HG03571 (cell line): ENCODE measurements at regions not wholly inside any gene's neighbourhood (a gene's known extent, or its start where the extent isn't known, plus 50 kb on each side); places are given as distances from the start of the nearest gene placed in this dataset.

ENCODE experiments used
- ATAC-seq: cut with Tn5 transposase; IDR thresholded peaks from one replicate; pipeline ENCODE4 v1.9.1; 2021; ENCODE audit not compliant: unreplicated experiment

DNA sequence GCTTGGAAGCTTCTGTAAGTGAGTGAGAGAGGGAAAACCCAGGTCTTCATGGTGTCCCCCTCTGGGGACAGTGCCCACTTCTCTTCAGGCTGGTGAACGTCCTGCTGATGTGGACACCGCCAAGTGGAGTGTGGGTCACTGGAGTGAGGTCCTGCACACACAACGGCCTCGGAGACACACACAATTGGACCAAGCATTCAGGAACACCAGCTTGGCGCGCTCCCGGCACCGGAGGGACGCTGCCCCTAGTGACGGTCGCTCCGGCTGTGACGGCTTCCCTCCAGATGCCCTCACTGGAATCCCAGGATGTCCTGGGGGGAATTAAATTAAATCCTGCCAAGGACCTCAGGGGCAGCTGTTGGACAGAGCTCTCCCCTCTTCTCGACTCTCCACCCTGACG is 123.1 kb downstream of the ZNF664 start:
- ATAC-seq = no peak

DNA sequence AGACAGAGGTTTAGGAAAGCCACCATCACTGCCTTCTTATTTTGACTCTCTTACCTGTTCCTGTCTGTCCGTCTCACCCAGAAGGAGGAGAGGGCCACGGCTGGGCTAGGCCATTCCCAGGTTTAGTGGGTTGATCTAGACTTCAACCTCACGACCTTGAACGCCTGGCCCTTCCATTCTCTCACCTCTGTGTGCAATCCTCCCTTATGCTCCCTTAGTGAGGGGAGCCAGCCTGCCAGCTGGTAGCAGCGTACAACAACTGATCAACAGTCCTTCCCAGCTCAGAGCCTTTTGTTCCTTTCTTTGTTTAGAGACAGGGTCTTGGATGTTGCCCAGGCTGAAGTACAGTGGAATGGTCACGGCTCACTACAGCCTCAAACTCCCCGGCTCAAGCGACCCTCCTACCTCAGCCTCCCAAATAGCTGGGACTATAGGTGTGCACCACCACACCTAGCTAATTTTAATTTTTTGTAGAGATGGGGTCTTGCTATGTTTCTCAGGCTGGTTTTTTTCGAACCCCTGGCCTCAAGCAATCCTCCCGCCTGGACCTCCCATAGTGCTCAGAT is 123.9 kb downstream of the ZNF664 start:
- ATAC-seq = no peak

DNA sequence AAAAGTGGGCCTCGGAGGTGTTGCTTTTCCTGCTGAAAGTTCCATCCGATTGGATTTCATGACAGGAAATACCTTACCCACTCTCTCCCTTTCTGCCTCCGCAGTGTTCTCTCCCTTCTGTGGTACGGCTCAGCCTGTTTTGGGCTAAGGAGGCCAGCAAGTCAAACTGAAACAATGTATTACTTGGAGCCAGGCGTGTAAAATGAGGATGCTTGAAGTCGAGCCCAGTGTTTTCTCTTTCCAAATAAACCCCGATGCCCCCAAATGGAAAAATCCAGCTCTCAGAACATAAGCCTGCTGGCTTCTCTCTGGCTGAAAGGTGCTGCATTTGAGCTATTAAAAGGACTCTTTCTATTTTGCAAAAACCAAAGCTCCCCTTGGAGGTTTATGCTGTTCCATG is 124.7 kb downstream of the ZNF664 start:
- ATAC-seq = no peak

DNA sequence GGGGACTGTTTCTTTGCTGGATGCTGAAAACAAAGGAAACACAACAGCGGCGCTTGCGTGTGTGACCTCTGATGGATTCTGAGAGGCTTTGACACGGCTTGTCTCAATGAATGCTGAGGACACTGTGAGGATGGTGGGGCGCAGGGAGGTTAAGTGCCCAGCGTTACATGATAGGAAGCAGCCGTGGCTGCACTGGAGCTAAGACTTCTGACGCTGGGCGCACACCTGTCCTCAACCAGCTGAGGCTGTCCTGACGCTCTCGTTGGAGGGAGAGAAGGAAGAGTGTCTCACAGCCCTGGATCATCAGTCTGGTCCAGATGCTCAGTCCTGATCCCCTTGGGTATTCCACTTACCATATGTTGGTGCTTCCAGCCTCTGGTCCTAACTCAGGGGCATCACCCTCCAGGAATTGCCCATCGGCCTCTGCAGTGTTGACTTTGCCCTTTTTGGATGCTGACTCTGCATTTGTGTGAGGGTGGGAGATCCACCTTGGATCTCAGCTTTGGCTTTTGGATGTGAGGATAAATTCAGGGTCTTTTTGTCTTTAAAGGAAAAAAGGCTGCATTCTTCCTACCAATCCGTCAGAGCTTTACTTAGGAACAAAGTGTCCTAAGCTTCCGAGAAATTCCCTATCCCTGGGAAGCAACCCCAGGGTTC is 125.2 kb downstream of the ZNF664 start:
- no peak for ATAC-seq

DNA sequence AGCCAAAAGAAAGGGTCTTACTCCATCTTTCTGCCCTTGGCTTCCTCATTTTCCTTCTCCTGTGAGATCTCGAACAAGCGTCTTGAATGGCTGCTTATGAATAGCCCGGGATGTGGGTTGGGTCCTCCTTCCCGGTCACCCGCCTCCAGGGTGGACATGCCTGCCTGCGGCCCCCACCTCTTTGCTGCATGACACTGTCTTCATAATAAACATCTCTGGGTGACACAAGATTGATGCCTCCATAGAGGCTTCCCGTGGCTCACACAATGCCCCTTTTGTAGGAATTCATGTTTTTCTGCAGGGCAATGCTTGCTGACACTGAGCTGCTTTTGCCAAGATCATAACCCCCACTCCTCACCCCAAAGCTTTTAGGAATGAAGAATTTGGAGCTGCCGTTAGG is 125.9 kb downstream of the ZNF664 start:
- ATAC-seq = no peak

DNA sequence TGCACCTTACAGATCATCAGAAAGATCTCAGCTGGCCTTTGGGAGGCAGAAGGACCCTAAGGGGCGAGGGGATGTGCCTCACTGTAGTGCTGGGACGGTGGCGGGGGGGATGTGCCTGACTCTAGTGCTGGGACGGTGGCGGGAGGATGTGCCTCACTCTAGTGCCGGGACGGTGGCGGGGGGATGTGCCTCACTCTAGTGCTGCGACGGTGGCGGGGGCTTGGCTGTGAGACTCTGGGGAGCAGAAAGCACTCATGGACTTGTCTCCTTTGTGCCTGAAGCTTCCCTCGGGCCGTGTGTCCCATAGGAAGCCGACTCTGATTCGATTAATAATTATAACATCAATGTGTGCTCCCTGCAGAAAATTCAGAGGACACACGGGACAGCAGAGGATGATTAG is 126.6 kb downstream of the ZNF664 start:
- ATAC-seq = no peak

DNA sequence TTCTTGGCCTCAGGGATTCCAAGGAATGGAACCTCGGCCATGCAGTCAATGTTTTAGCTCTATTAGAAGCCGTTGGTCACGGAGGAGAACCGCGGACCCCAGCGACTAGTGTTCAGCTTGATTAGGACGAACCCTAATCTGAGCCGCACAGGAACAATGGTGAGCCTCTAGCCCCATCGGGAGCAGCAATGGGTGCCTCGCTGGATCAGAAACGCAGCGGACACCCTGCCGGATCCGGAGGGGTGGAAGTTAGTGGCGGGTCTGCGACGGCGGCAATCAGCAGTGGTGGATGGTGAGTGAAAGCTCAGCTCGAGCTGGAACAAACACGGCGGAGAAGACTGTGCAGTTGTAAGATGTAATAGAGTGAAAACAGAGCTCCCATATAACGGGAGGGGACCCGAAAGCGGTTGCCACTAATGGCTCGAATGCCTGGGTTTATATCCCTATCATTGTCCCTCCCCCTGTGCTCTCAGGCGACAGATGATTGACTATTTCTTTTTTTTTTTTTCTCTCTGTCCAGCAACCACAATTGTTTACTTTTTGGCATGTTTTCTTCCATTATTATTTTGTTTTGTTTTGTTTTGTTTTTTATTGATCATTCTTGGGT is 127.7 kb downstream of the ZNF664 start:
- no peak for ATAC-seq

DNA sequence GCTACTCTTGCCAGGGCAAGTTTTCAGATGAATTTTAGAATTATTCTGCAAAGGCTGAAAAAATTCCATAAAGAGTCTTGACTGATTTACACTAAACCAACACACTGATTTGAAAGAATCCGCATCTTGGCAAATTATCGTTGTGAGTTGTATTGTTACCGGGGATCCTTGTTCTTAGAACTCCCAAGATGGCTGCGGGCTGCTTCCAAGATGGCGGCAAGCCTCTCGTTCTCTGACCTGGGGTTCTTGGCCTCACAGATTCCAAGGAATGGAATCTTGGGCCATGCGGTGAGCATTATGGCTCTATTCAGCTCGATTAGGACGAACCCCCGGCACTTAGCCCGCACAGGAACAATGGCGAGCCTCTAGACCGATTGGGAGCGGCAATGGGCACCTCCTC is 132.5 kb downstream of the ZNF664 start:
- ATAC-seq = no peak

DNA sequence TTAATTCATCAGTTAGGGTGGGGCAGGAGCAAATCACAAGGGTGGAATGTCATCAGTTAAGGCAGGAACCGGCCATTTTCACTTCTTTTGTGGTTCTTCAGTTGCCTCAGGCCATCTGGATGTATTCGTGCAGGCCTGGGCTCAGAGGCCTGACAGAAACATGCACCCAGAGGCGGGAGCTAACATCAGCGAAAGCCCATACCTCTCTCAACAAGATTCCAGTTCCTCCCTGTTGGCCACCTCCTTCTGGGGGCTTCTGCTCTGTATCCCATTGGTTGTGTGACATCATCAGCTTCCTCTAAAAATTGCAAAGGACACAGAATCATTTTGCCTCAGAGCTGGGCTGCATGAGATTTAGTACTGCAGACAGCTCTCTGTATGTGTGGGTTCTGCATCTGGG is 134.3 kb downstream of the ZNF664 start:
- ATAC-seq = no peak

DNA sequence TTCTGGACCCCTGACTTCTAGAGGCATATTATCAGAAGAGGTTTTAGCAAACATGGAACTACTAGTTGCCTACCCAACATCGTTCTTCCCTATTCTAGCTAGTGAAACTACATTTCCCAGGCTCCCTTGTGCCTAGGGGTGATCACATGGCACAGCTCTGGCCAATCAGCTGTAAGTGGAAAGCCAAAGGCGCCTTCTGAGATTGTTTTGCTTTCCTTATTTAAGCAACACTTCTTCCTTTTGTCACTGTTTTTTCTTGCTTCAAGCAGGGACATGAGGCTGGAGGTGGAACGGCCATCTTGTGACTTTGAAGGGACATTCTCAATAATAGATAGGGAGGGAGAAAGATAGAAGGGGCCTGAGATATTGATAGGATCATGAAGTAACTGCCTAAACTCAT is 136.7 kb downstream of the ZNF664 start:
- ATAC-seq = no peak

DNA sequence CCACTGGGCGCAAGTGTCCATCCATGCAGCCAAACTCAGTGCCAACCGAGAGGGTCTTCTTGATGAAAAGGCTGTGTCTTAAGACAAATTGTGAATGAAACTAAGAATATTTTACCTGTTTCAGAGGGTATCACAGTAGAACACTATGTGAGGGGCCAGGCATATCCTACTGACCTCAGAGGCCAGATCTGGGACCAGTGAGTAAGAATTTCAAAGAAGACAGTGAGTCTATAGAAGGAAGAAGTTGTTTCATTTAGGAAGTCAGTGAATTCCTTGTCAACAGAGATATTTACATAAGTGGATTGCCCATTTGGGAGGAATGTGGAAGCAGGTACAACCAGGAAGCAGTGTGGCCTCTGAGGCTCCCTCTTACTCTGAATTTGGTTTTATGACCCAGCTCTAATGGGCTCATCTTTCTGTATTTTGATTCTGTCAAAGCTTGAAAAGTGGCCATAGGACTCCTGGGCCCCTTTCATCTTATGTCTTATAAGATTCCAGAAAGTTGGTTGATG is 137.4 kb downstream of the ZNF664 start:
- no peak for ATAC-seq

DNA sequence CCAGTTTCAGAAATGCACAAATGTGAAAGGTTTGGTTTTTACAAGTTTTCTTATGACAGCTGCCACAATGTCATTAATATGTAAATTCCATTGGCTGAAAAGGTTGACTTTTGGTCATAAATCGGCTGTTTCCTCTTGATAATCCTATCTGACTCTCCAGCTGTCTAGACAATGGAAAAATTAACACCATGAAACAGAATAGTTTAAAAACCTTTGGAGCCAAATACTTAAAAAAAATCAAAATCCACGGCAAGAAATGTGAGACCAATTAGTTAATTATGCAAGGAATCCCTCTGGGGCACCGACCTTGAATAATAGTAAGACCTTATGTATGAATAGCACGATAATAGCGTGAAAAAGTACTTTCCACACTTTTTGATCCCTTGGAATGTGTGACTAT is 138.0 kb downstream of the ZNF664 start:
- no peak for ATAC-seq

DNA sequence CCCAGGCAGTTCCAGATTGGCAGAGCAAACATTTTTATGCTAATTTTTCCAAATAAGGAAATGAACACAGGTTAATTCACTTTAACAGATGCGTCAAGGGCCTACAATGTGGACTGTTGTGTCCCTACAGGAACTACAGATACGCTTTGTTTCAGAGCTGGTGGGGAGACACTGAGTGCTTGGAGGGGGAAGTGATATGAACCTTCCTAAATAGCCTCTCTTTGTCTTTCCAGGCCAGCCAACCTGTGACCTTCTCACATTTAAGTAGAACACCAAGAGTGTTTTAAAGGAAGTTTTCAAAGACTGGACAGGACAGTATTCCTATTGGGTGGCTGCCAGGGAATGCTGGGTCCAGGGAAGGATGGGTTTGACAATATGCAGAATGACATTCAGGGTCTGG is 141.3 kb downstream of the ZNF664 start:
- ATAC-seq = no peak

DNA sequence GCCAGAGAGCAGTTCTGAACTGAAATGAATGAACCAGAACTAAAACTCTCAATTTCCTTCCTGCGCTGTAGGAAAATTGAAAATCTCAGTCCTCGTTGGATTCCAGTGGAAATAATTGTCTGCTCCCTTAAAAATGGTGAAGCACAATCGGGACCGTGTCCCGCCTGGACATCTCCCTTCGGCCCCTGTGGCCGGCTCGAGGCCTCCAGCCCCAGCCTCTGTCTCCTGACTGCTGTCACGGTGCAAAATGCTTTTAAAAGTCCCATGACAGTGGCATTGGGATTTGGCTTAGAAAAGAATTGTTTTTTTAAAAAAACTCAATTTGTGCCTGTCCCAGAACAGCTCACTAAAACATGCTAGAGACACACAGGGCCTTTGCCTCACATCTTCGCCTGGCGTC is 142.5 kb downstream of the ZNF664 start:
- no peak for ATAC-seq

DNA sequence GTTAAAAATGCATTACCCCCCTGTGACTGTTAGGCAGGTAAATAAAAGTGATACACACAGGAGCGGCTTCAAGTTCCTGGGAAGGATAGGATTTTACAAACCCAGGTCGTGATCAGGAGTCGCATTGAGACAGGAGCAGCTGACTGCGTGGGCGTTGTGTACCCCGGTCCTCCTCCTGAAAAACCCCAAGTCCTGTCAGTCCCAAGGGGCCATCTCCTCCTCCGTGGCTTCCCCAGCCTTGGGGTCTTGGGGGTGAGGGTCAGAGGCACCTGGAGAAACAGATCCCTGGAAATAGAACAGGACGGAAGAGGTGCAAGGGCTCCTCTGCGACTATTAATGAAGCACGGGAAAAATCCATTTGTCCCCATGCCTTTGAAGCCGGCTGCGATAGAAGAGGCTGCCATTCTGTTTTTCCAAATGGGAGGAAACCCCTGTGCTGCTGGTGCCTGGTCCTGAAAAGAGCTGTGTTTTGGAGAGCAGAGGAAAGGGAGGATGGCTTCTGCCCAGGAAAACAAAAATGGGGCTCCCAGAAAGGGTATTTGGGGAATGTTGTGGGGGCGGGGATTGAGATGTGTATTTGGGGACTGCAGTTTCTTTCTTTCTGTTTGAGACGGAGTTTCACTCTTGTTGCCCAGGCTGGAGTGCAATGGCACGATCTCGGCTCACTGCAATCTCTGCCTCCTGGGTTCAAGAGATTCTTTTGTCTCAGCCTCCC is 143.1 kb downstream of the ZNF664 start:
- no peak for ATAC-seq

DNA sequence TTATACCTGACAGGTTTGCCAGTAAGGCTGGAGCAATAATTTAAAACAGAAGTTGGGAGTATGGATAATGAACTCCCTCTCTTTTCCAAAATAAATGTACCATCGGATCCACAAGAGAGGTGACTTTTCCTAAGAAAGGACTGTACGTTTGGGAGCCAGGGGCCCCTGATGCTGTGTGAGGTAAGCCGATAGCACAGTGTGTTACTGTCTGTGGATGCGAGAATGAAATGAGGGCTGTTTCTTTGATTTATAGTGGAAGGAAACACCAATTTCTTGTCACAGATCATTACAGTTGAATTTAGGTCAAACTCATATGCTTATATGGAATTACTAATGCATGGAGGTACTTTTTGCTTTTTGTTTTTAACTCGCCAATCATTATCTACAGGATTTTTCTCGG is 147.7 kb downstream of the ZNF664 start:
- no peak for ATAC-seq

DNA sequence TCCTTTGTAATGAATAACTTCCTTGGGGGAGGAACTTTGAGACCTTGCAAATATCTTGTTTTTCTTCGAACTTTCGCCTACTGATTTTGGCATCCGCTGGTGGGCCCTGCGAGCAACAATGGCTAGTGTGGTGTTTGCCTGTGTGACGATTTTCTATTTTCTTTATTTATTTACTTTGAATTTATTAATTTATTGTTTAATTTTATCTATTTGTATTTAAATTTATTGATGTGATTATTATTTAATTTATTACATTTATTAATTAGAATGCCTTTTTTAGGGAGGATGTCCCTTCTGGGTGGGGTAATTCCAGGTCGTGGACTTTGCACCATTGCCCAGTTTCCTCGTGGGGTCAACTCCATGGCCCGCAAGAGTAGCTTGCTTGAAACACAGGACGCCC is 149.7 kb downstream of the ZNF664 start:
- ATAC-seq = no peak

DNA sequence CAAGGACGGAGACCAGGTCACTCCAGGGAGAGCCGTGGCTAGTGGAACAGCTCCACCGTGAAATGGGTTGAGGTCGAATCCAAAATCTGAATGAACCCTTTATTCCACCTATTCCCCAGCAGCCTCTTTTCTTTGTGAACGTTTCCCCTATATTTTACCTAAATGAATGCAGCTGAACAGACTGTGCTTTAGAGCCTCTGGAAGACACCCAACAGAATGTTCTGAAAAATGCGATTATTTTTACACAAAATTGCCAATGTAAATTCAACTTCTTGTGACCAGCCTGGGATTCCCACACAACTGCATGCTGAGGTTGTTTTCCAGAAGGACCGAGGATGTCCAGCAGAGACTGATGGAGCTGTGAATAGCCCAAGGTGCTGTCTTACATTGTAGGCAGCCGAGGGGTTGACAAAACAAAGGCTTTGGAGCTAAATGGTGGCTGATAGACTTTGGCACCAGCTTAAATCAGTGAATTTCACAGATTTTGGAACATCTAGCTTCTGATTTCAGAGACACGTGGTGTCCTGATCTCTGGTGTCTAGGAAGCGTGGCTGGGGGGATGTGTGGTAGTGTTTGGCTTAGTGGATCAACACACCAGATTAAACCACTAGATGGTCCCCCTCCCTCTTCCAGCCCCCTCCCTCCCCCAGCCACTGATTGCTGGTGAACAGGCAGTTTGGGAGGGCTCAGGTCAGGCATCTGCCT is 150.4 kb downstream of the ZNF664 start:
- no peak for ATAC-seq

DNA sequence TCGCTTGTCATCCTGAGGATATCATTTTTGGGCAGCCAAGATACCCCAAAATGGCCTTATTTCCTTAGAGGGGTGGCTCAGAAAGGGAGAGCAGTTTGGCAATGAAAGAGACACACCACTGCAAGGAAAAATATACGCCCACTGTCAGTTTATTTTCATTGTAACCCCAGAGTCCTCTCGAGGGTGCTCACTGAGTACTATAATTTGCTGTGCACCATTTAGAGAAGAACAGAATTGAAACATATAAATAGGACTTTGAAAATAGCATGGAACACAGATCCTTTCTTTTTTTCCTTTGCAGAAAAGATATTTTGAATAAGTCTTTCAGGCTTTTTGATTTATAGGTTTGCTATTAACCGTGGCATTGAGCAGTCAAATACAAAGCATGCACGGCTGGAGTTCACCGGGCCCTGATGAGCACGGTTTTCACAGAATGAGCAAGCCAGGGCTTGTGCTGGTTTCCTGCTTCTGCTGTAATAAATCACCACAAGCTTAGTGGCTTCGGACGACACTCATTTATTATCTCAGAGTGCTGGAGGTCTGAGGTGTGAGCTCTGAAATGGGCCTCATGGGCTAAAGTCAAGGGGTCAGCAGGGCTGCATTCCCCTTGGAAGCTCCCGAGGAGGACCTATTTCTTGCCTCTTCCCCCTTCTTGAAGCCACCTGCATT is 152.3 kb downstream of the ZNF664 start:
- ATAC-seq = peak; percentile 75

DNA sequence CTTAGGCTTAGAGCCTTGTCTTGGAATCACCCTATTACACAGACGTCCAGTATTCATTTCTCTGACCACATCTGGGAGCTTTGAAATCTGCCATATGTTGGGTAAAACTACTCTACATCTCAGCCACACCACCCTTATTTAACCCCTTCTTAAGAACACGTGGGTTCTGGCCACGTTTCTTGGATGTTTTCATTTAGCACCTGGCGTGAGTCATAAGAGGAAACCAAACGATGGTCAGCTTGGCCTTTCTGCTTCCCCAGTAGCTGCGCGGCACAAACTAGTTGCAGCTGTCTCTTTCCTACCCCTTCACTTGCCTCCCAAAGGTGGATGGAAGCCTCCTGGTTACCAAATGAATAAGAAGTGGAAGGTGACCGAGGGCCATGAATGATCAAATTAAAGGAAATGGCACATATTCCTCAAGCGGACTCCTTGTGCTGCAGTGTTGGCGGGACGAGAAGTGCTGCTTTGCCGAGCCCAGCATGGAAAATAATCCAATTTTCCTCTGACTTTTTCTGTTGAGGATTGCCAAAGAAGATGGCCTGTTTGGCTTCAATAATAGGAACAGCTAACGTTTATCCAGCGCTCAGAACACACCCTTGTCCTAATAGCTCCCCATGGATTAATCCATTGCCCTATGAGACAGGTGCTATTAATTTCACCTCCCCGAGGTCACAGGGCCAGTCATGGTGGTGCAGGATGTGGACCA is 154.1 kb downstream of the ZNF664 start:
- peak; percentile 48 for ATAC-seq
